ENCODE measurements at regions not wholly inside any gene's neighbourhood (a gene's known extent, or its start where the extent isn't known, plus 50 kb on each side); places are given as distances from the start of the nearest gene placed in this dataset.

- Histone ChIP-seq H2BK5ac (ENCODE audit: low read depth, low read length, poor library complexity, severe bottlenecking) (no peak overlapping the region), H3K9me1 (ENCODE audit: insufficient read depth, low read length) (no peaks in the 10 kb centered on the region), H3K27me3 (ENCODE audit: control insufficient read depth, insufficient read depth, low read length) (no peaks in the 10 kb centered on the region), H4K20me1 (ENCODE audit: insufficient read depth, low read length) (no peaks in the 10 kb centered on the region), H3K36me3 (ENCODE audit: control insufficient read depth, insufficient read depth, low read length) (no peaks in the 10 kb centered on the region), H2BK20ac (ENCODE audit: low read depth, low read length) (no peak overlapping the region), H3K4me2 (ENCODE audit: low read depth, low read length) (no peak overlapping the region), H4K8ac (ENCODE audit: low read depth in 2 of 2, low read length in 2 of 2) (no peak overlapping the region), H3K4me3 (ENCODE audit: insufficient read depth, low read depth, low read length) (no peak overlapping the region), H2AK9ac (replicated peaks; ENCODE audit: low read depth, low read length, poor library complexity) (no peak overlapping the region), H2BK15ac (ENCODE audit: low read depth, low read length) (no peak overlapping the region), H3K23ac (ENCODE audit: low read depth, low read length) (no peak overlapping the region), H2AFZ (replicated peaks; ENCODE audit: low read length, poor library complexity) (no peak overlapping the region), H3K56ac (ENCODE audit: extremely low read depth, insufficient read depth, low read length) (no peak overlapping the region), H3K14ac (replicated peaks; ENCODE audit: low read depth, low read length) (no peak overlapping the region), H3K79me1 (ENCODE audit: low read depth in 1 of 2, low read length in 2 of 2) (no peaks in the 10 kb centered on the region), H4K91ac (ENCODE audit: insufficient read depth, low read depth, low read length) (no peak overlapping the region), H3K18ac (ENCODE audit: low read depth, low read length) (no peak overlapping the region), H2BK120ac (ENCODE audit: low read depth, low read length) (no peak overlapping the region), H4K5ac (ENCODE audit: low read depth, low read length) (no peak overlapping the region), H3K27ac (ENCODE audit: insufficient read depth, low read length) (no peak overlapping the region), H3K9me3 (ENCODE audit: control insufficient read depth, insufficient read depth, low read length) (peaks cover 29% of the 10 kb centered on the region), H3K4me1 (ENCODE audit: control insufficient read depth, insufficient read depth, low read length) (no peaks in the 10 kb centered on the region), H3K4ac (ENCODE audit: low read depth, low read length) (no peak overlapping the region), H2AK5ac (ENCODE audit: low read depth, low read length) (no peak overlapping the region), H3K9ac (ENCODE audit: low read depth, low read length) (no peak overlapping the region)
- DNase-seq (no peak), ATAC-seq (ENCODE audit: low read depth) (no peak)
- POLR2A ChIA-PET (ENCODE audit: unreplicated experiment) = no interaction called here
- no TSS peak for BruUV-seq (replicated peaks)
- no CpG with 5 or more reads among the region's 5 CpGs for WGBS, 2 experiments (ENCODE audit: extremely low coverage in 2 of 2, insufficient read length in 1 of 2)
- dilution Hi-C loops (cut with HindIII; ENCODE audit: low sequenced_read_pairs, unreplicated experiment) = no loop called here
- TF ChIP-seq MAFK (IDR thresholded peaks at IDR 0.05; ENCODE audit: low read depth, low read length) (no peak), SMC3 (IDR thresholded peaks at IDR 0.05; ENCODE audit: low read depth, low read length) (no peak), NFE2L2 (IDR thresholded peaks at IDR 0.05; ENCODE audit: low read depth, low read length) (no peak), ELK1 (IDR thresholded peaks at IDR 0.05; ENCODE audit: borderline replicate concordance, low read depth, low read length) (no peak), FOS (IDR thresholded peaks at IDR 0.05; ENCODE audit: low read depth, low read length) (no peak), CHD1 (IDR thresholded peaks at IDR 0.05; ENCODE audit: low read depth, low read length) (no peak), RCOR1 (IDR thresholded peaks at IDR 0.05; ENCODE audit: insufficient replicate concordance, low read length) (no peak), MXI1 (IDR thresholded peaks at IDR 0.05; ENCODE audit: borderline replicate concordance, low read depth, low read length) (no peak), POLR2A (IDR thresholded peaks at IDR 0.05; ENCODE audit: low read depth, low read length) (no peak), CEBPB (IDR thresholded peaks at IDR 0.05; ENCODE audit: low read depth, low read length) (no peak), BHLHE40 (IDR thresholded peaks at IDR 0.05; ENCODE audit: low read depth, low read length) (no peak)
- TF ChIP-seq, protein P1, sequence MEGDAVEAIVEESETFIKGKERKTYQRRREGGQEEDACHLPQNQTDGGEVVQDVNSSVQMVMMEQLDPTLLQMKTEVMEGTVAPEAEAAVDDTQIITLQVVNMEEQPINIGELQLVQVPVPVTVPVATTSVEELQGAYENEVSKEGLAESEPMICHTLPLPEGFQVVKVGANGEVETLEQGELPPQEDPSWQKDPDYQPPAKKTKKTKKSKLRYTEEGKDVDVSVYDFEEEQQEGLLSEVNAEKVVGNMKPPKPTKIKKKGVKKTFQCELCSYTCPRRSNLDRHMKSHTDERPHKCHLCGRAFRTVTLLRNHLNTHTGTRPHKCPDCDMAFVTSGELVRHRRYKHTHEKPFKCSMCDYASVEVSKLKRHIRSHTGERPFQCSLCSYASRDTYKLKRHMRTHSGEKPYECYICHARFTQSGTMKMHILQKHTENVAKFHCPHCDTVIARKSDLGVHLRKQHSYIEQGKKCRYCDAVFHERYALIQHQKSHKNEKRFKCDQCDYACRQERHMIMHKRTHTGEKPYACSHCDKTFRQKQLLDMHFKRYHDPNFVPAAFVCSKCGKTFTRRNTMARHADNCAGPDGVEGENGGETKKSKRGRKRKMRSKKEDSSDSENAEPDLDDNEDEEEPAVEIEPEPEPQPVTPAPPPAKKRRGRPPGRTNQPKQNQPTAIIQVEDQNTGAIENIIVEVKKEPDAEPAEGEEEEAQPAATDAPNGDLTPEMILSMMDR (conservative IDR thresholded peaks at IDR 0.05; ENCODE audit: low read depth, low read length) = no peak
- CTCF ChIA-PET = no interaction called here
- in situ Hi-C loops (cut with MboI; ENCODE audit: low sequenced_read_pairs) = no loop called here
- intact Hi-C loops (cut with micrococcal nuclease) = no loop called here
Observed at GRCh38 chr10:130967161-130967560, 344.4 kb downstream of the TCERG1L start.
